ENCODE measurements at regions not wholly inside any gene's neighbourhood (a gene's known extent, or its start where the extent isn't known, plus 50 kb on each side); places are given as distances from the start of the nearest gene placed in this dataset.

- no peak for DNase-seq
These were observed 710.1 kb upstream of the REG3G start for GRCh38 chr2:78315368-78315767.

GRCh38 chr2:78318275-78318674 is 707.2 kb upstream of the REG3G start:
- DNase-seq, result no peak

- DNase-seq, result no peak
These were observed 695.3 kb upstream of the REG3G start for GRCh38 chr2:78330193-78330592.

- peak; percentile 21 for DNase-seq
These were observed 674.3 kb upstream of the REG3G start for GRCh38 chr2:78351208-78351607.

- peak; percentile 7 for DNase-seq
These were observed 672.3 kb upstream of the REG3G start for GRCh38 chr2:78353168-78353567.

GRCh38 chr2:78355967-78356366 is 669.5 kb upstream of the REG3G start:
- no peak for DNase-seq

GRCh38 chr2:78383576-78383975 is 641.9 kb upstream of the REG3G start:
- DNase-seq, result no peak

GRCh38 chr2:78397198-78397597 is 628.3 kb upstream of the REG3G start:
- DNase-seq, result no peak

- DNase-seq, result no peak
These were observed 617.3 kb upstream of the REG3G start for GRCh38 chr2:78407960-78408794.

GRCh38 chr2:78408795-78409118 is 616.7 kb upstream of the REG3G start:
- no peak for DNase-seq

- DNase-seq, result no peak
These were observed 614.2 kb upstream of the REG3G start for GRCh38 chr2:78411303-78411702.

GRCh38 chr2:78416625-78417300 is 608.7 kb upstream of the REG3G start:
- DNase-seq, result no peak

- DNase-seq, result no peak
These were observed 608.1 kb upstream of the REG3G start for GRCh38 chr2:78417355-78417754.

- DNase-seq, result no peak
These were observed 607.5 kb upstream of the REG3G start for GRCh38 chr2:78418021-78418420.

GRCh38 chr2:78420132-78420531 is 605.4 kb upstream of the REG3G start:
- no peak for DNase-seq

- DNase-seq, result no peak
These were observed 601.9 kb upstream of the REG3G start for GRCh38 chr2:78423631-78424030.

GRCh38 chr2:78427170-78427569 is 598.3 kb upstream of the REG3G start:
- no peak for DNase-seq

- peak; percentile 25 for DNase-seq
These were observed 594.3 kb upstream of the REG3G start for GRCh38 chr2:78431241-78431640.

GRCh38 chr2:78439122-78439521 is 586.4 kb upstream of the REG3G start:
- no peak for DNase-seq

GRCh38 chr2:78455586-78455985 is 569.9 kb upstream of the REG3G start:
- no peak for DNase-seq

- DNase-seq, result no peak
These were observed 568.2 kb upstream of the REG3G start for GRCh38 chr2:78457269-78457668.

GRCh38 chr2:78465707-78466106 is 559.8 kb upstream of the REG3G start:
- DNase-seq, result peak; percentile 32

- no peak for DNase-seq
These were observed 548.8 kb upstream of the REG3G start for GRCh38 chr2:78476619-78477229.

- DNase-seq, result peak; percentile 64
These were observed 538.9 kb upstream of the REG3G start for GRCh38 chr2:78486565-78486964.

Measured in OCI-M1 (cell line).